ENCODE measurements at regions not wholly inside any gene's neighbourhood (a gene's known extent, or its start where the extent isn't known, plus 50 kb on each side); places are given as distances from the start of the nearest gene placed in this dataset.
A peak's percentile ranks its signal among the peaks of the same experiment; 100 is the strongest.

DNA sequence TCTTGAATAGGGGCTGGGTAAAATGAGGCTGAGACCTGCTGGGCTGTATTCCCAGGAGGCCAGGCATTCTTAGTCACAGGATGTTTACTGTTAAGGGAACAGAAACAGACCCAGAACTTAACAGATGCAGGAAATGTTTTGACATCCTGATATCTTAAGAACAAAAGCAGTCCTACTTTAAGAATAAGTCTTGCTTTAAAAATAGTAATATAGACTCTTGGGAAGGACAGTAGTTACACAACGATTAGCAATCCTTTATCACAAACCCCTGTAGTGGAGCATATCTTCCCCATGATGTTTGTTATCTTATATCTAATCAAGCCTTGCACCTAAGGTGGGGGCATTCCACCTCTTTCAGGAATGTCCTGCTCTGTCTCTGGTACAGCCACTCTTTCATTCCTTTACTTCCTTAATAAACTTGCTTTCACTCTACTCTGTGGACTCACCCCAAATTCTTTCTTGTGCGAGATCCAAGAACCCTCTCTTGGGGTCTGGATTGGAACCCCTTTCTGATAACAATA is 493.7 kb upstream of the SULF2 start:
- Histone ChIP-seq H3K36me3 (ENCODE audit: insufficient read depth, low read length) (no peaks in the 10 kb centered on the region), H3K4me3 (ENCODE audit: low read depth in 1 of 2, low read length in 2 of 2) (no peak overlapping the region), H3K4me2 (ENCODE audit: insufficient read depth, low read length) (no peak overlapping the region), H2AFZ (ENCODE audit: low read depth, low read length) (peak overlapping the region; percentile 47), H4K20me1 (ENCODE audit: insufficient read depth, low read length) (no peaks in the 10 kb centered on the region), H3K4me1 (ENCODE audit: insufficient read depth, low read length) (peaks cover 31% of the 10 kb centered on the region), H3K27ac (ENCODE audit: low read length) (peak overlapping the region; percentile 63), H3K9ac (ENCODE audit: low read depth, low read length) (no peak overlapping the region; the same call in 1 of the 2 replicates), H3K9me3 (ENCODE audit: insufficient read depth, low read length, severe bottlenecking) (no peaks in the 10 kb centered on the region), H3K79me2 (ENCODE audit: insufficient read depth, low read length) (no peaks in the 10 kb centered on the region), H3K27me3 (ENCODE audit: insufficient read depth, low read length, poor library complexity) (no peaks in the 10 kb centered on the region)
- no peak for ATAC-seq (ENCODE audit: insufficient read depth, low read depth)
- no peak for DNase-seq
- TF ChIP-seq EZH2 (IDR thresholded peaks at IDR 0.05; ENCODE audit: borderline replicate concordance, low read depth, low read length, severe bottlenecking), result no peak
- no peak for TF ChIP-seq CTCF (IDR thresholded peaks at IDR 0.05; ENCODE audit: borderline replicate concordance, extremely low read depth, low read length, poor library complexity, severe bottlenecking)

DNA sequence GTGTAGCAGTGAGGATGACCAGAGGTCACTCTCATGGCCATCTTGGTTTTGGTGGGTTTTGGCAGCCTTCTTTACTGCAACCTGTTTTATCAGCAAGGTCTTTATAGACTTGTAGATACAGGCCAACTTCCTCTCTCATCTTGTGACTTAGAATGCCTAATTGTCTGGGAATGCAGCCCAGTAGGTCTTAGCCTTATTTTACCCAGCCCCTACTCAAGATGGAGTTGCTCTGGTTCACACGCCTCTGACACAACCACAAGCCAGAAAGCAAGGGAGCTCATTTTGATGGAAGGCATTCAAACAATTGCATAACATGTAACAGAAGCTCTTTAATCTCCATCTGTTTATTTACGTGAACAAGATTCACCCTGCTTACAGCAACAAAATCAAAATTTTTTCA is 492.0 kb upstream of the SULF2 start:
- ATAC-seq (ENCODE audit: insufficient read depth, low read depth) (no peak), DNase-seq (no peak)
- Histone ChIP-seq H3K27me3 (ENCODE audit: insufficient read depth, low read length, poor library complexity) (no peaks in the 10 kb centered on the region), H2AFZ (ENCODE audit: low read depth, low read length) (no peak overlapping the region), H3K4me3 (ENCODE audit: low read depth in 1 of 2, low read length in 2 of 2) (no peak overlapping the region), H4K20me1 (ENCODE audit: insufficient read depth, low read length) (no peaks in the 10 kb centered on the region), H3K4me1 (ENCODE audit: insufficient read depth, low read length) (peaks cover 31% of the 10 kb centered on the region), H3K79me2 (ENCODE audit: insufficient read depth, low read length) (no peaks in the 10 kb centered on the region), H3K9ac (ENCODE audit: low read depth, low read length) (no peak overlapping the region), H3K9me3 (ENCODE audit: insufficient read depth, low read length, severe bottlenecking) (no peaks in the 10 kb centered on the region), H3K36me3 (ENCODE audit: insufficient read depth, low read length) (no peaks in the 10 kb centered on the region), H3K4me2 (ENCODE audit: insufficient read depth, low read length) (no peak overlapping the region), H3K27ac (ENCODE audit: low read length) (no peak overlapping the region)
- TF ChIP-seq CTCF (IDR thresholded peaks at IDR 0.05; ENCODE audit: borderline replicate concordance, extremely low read depth, low read length, poor library complexity, severe bottlenecking), result no peak
- TF ChIP-seq EZH2 (IDR thresholded peaks at IDR 0.05; ENCODE audit: borderline replicate concordance, low read depth, low read length, severe bottlenecking), result no peak

GRCh38 chr20:48276021-48276342 is 490.7 kb upstream of the SULF2 start:
- Histone ChIP-seq H3K4me3 (ENCODE audit: low read depth in 1 of 2, low read length in 2 of 2) (no peak overlapping the region), H3K36me3 (ENCODE audit: insufficient read depth, low read length) (no peaks in the 10 kb centered on the region), H3K27me3 (ENCODE audit: insufficient read depth, low read length, poor library complexity) (no peaks in the 10 kb centered on the region), H3K9ac (ENCODE audit: low read depth, low read length) (no peak overlapping the region), H3K79me2 (ENCODE audit: insufficient read depth, low read length) (no peaks in the 10 kb centered on the region), H3K9me3 (ENCODE audit: insufficient read depth, low read length, severe bottlenecking) (no peaks in the 10 kb centered on the region), H3K27ac (ENCODE audit: low read length) (no peak overlapping the region), H3K4me2 (ENCODE audit: insufficient read depth, low read length) (no peak overlapping the region), H2AFZ (ENCODE audit: low read depth, low read length) (no peak overlapping the region), H4K20me1 (ENCODE audit: insufficient read depth, low read length) (no peaks in the 10 kb centered on the region), H3K4me1 (ENCODE audit: insufficient read depth, low read length) (peaks cover 31% of the 10 kb centered on the region)
- DNase-seq (no peak), ATAC-seq (ENCODE audit: insufficient read depth, low read depth) (no peak)
- TF ChIP-seq EZH2 (IDR thresholded peaks at IDR 0.05; ENCODE audit: borderline replicate concordance, low read depth, low read length, severe bottlenecking), result no peak

- Histone ChIP-seq H3K79me2 (ENCODE audit: insufficient read depth, low read length) (no peaks in the 10 kb centered on the region), H3K27ac (ENCODE audit: low read length) (no peak overlapping the region), H3K9ac (ENCODE audit: low read depth, low read length) (no peak overlapping the region), H2AFZ (ENCODE audit: low read depth, low read length) (no peak overlapping the region), H3K27me3 (ENCODE audit: insufficient read depth, low read length, poor library complexity) (no peaks in the 10 kb centered on the region), H4K20me1 (ENCODE audit: insufficient read depth, low read length) (no peaks in the 10 kb centered on the region), H3K4me3 (ENCODE audit: low read depth in 1 of 2, low read length in 2 of 2) (no peak overlapping the region), H3K36me3 (ENCODE audit: insufficient read depth, low read length) (no peaks in the 10 kb centered on the region), H3K9me3 (ENCODE audit: insufficient read depth, low read length, severe bottlenecking) (no peaks in the 10 kb centered on the region), H3K4me1 (ENCODE audit: insufficient read depth, low read length) (peaks cover 31% of the 10 kb centered on the region), H3K4me2 (ENCODE audit: insufficient read depth, low read length) (no peak overlapping the region)
- no peak for DNase-seq
- ATAC-seq (ENCODE audit: insufficient read depth, low read depth), result no peak
- TF ChIP-seq EZH2 (IDR thresholded peaks at IDR 0.05; ENCODE audit: borderline replicate concordance, low read depth, low read length, severe bottlenecking), result no peak
- TF ChIP-seq CTCF (IDR thresholded peaks at IDR 0.05; ENCODE audit: borderline replicate concordance, extremely low read depth, low read length, poor library complexity, severe bottlenecking), result no peak
Measured at GRCh38 chr20:48275286-48276020, 490.2 kb upstream of the SULF2 start.
